ENCODE measurements at regions not wholly inside any gene's neighbourhood (a gene's known extent, or its start where the extent isn't known, plus 50 kb on each side); places are given as distances from the start of the nearest gene placed in this dataset.

GRCh38 chr18:26686532-26686931 is 138.2 kb upstream of the KCTD1 start:
- Histone ChIP-seq H3K9me3 (ENCODE audit: low read depth) (no peaks in the 10 kb centered on the region), H4K20me1 (ENCODE audit: insufficient read depth, poor library complexity, severe bottlenecking) (no peaks in the 10 kb centered on the region), H3K27ac (peak overlapping the region; percentile 79), H3K4me3 (no peak overlapping the region), H3K79me2 (no peaks in the 10 kb centered on the region), H3K4me2 (no peak overlapping the region), H3K4me1 (ENCODE audit: insufficient read depth) (peaks cover 18% of the 10 kb centered on the region), H3K9me2 (replicated peaks; ENCODE audit: insufficient read depth) (no peaks in the 10 kb centered on the region), H3K27me3 (no peaks in the 10 kb centered on the region), H2AFZ (no peak overlapping the region), H3K36me3 (replicated peaks; ENCODE audit: insufficient read depth, low read depth) (no peaks in the 10 kb centered on the region)
- whole genome bisulfite sequencing (ENCODE audit: low lambda C conversion rate, missing lambda C conversion rate) = 24% methylated on average over 3 of the region's 3 CpGs
- TF ChIP-seq EZH2phosphoT487 (IDR thresholded peaks at IDR 0.05; ENCODE audit: low read depth, severe bottlenecking, unreplicated experiment) (no peak), CTCF (IDR thresholded peaks at IDR 0.05; ENCODE audit: poor library complexity) (no peak), EZH2 (IDR thresholded peaks at IDR 0.05; ENCODE audit: borderline replicate concordance) (no peak)
- DNase-seq (ENCODE audit: low spot score) = no peak

- no peaks in the 10 kb centered on the region for H3K27me3 ChIP-seq
- peak overlapping the region; percentile 53 for H3K4me2 ChIP-seq
- no peak overlapping the region for H2AFZ ChIP-seq
- H3K4me3 ChIP-seq = no peak overlapping the region
- no peaks in the 10 kb centered on the region for H3K9me3 ChIP-seq (ENCODE audit: low read depth)
- 26% methylated on average over 5 of the region's 5 CpGs for WGBS (ENCODE audit: low lambda C conversion rate, missing lambda C conversion rate)
- H3K36me3 ChIP-seq (replicated peaks; ENCODE audit: insufficient read depth, low read depth) = no peaks in the 10 kb centered on the region
- no peaks in the 10 kb centered on the region for H4K20me1 ChIP-seq (ENCODE audit: insufficient read depth, poor library complexity, severe bottlenecking)
- no peak for DNase-seq (ENCODE audit: low spot score)
- H3K27ac ChIP-seq = peak overlapping the region; percentile 79
- H3K4me1 ChIP-seq (ENCODE audit: insufficient read depth) = peaks cover 18% of the 10 kb centered on the region
- H3K79me2 ChIP-seq = no peaks in the 10 kb centered on the region
- no peaks in the 10 kb centered on the region for H3K9me2 ChIP-seq (replicated peaks; ENCODE audit: insufficient read depth)
- no peak for TF ChIP-seq EZH2phosphoT487 (IDR thresholded peaks at IDR 0.05; ENCODE audit: low read depth, severe bottlenecking, unreplicated experiment)
- no peak for TF ChIP-seq EZH2 (IDR thresholded peaks at IDR 0.05; ENCODE audit: borderline replicate concordance)
- no peak for TF ChIP-seq CTCF (IDR thresholded peaks at IDR 0.05; ENCODE audit: poor library complexity)
Observed at GRCh38 chr18:26685438-26686157, 137.2 kb upstream of the KCTD1 start.

GRCh38 chr18:26677957-26678356 is 129.6 kb upstream of the KCTD1 start:
- H3K27me3 ChIP-seq = no peaks in the 10 kb centered on the region
- H4K20me1 ChIP-seq (ENCODE audit: insufficient read depth, poor library complexity, severe bottlenecking) = no peaks in the 10 kb centered on the region
- H3K4me3 ChIP-seq = no peak overlapping the region
- no peak overlapping the region for H3K4me2 ChIP-seq
- DNase-seq (ENCODE audit: low spot score) = no peak
- TF ChIP-seq EZH2 (IDR thresholded peaks at IDR 0.05; ENCODE audit: borderline replicate concordance) (no peak), CTCF (IDR thresholded peaks at IDR 0.05; ENCODE audit: poor library complexity) (no peak), EZH2phosphoT487 (IDR thresholded peaks at IDR 0.05; ENCODE audit: low read depth, severe bottlenecking, unreplicated experiment) (no peak)
- no peak overlapping the region for H2AFZ ChIP-seq
- WGBS (ENCODE audit: low lambda C conversion rate, missing lambda C conversion rate) = 100% methylated on average over 1 of the region's 1 CpG
- no peak overlapping the region for H3K27ac ChIP-seq
- H3K9me2 ChIP-seq (replicated peaks; ENCODE audit: insufficient read depth) = no peaks in the 10 kb centered on the region
- H3K79me2 ChIP-seq = no peaks in the 10 kb centered on the region
- no peaks in the 10 kb centered on the region for H3K36me3 ChIP-seq (replicated peaks; ENCODE audit: insufficient read depth, low read depth)
- H3K4me1 ChIP-seq (ENCODE audit: insufficient read depth) = no peaks in the 10 kb centered on the region
- H3K9me3 ChIP-seq (ENCODE audit: low read depth) = no peaks in the 10 kb centered on the region
